Neutrophil (primary cell): ENCODE measurements at regions not wholly inside any gene's neighbourhood (a gene's known extent, or its start where the extent isn't known, plus 50 kb on each side); places are given as distances from the start of the nearest gene placed in this dataset.

Experiments
- H3K27ac ChIP-seq: fragments of 200-600 bp; sonication (generic); 2 replicates; pipeline ENCODE4 v1.5.1; 2016; ENCODE audit warnings: mild to moderate bottlenecking, moderate library complexity
- H3K27me3 ChIP-seq: fragments of 200-600 bp; sonication (generic); 2 replicates; pipeline ENCODE4 v1.6.0; 2016; ENCODE audit warnings: mild to moderate bottlenecking
- H3K36me3 ChIP-seq: fragments of 200-600 bp; sonication (generic); 2 replicates; pipeline ENCODE4 v1.5.1; 2017
- H3K4me1 ChIP-seq, 2 experiments: fragments of 200-600 bp in 1 of 2; sonication (generic) in 1 of 2; 1 replicate in 1 of 2; 2 replicates in 1 of 2; pipeline versions ENCODE4 v1.5.1 to v1.6.1; 2013 to 2016; ENCODE audit warnings: low read depth in 1 of 2, low read length in 1 of 2, mild to moderate bottlenecking in 1 of 2, moderate library complexity in 1 of 2; ENCODE audit not compliant: control insufficient read depth in 1 of 2, insufficient read depth in 1 of 2
- H3K4me3 ChIP-seq, 2 experiments: fragments of 200-600 bp in 1 of 2; sonication (generic) in 1 of 2; 1 replicate in 1 of 2; 2 replicates in 1 of 2; pipeline ENCODE4 v1.5.1; 2013 to 2016; ENCODE audit warnings: low read depth in 1 of 2, low read length in 1 of 2, mild to moderate bottlenecking in 1 of 2, moderate library complexity in 1 of 2
- H3K9me3 ChIP-seq: fragments of 200-600 bp; sonication (generic); 2 replicates; pipeline ENCODE4 v1.5.1; 2016
- TF ChIP-seq, protein P1 (sequence below): fragments of 200-600 bp; sonication (generic); IDR thresholded peaks from 2 replicates; pipeline ENCODE4 v1.5.1; 2016; ENCODE audit warnings: antibody characterized with exemption

DNA sequence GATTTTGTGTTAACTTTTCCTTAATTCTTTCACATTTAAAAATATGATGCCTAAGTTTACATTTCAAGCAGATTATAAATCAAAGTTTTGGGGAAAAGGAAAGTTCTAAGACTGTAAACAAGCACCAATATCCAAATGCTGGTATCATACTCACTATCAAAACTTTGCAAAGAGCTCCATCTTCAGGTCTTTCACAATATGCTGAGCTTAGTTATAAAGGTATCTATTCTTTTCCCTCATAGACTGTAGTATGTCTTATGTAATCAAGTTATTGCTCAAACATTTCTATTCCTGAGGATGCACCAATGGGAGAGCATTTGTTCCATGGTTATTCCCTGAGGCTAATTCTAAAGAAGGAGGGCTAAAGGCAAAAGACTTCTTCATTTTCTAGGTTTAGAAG, 207.9 kb upstream of the FAM241A start:
- Histone ChIP-seq H3K9me3 (no peaks in the 10 kb centered on the region), H3K4me3 (no peak overlapping the region), H3K27me3 (peaks cover 20% of the 10 kb centered on the region), H3K4me1 (no peaks in the 10 kb centered on the region), H3K36me3 (no peaks in the 10 kb centered on the region), H3K27ac (no peak overlapping the region)
- TF ChIP-seq, protein P1, sequence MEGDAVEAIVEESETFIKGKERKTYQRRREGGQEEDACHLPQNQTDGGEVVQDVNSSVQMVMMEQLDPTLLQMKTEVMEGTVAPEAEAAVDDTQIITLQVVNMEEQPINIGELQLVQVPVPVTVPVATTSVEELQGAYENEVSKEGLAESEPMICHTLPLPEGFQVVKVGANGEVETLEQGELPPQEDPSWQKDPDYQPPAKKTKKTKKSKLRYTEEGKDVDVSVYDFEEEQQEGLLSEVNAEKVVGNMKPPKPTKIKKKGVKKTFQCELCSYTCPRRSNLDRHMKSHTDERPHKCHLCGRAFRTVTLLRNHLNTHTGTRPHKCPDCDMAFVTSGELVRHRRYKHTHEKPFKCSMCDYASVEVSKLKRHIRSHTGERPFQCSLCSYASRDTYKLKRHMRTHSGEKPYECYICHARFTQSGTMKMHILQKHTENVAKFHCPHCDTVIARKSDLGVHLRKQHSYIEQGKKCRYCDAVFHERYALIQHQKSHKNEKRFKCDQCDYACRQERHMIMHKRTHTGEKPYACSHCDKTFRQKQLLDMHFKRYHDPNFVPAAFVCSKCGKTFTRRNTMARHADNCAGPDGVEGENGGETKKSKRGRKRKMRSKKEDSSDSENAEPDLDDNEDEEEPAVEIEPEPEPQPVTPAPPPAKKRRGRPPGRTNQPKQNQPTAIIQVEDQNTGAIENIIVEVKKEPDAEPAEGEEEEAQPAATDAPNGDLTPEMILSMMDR, result no peak

DNA sequence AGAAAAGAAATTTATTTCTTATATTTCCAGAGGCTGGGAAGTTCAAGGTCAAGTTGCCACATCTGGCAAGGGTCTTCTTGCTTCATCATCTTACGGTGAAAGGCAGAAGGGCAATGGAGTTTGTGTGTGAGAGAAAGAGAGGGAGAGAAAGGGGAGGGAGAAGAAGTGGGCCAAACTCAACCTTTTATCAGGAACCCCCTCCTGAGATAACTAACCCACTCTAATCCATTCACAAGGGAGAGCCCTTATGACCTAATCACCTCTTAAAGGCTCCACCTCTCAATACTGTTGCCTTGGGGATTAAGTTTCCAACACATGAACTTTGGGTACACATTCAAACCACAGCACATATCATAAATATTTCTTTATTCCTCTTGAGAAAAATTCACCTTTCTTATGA, 203.3 kb upstream of the FAM241A start:
- no peak overlapping the region for H3K27ac ChIP-seq
- no peaks in the 10 kb centered on the region for H3K4me1 ChIP-seq
- H3K36me3 ChIP-seq, result no peaks in the 10 kb centered on the region
- H3K9me3 ChIP-seq, result no peaks in the 10 kb centered on the region
- TF ChIP-seq, protein P1, result no peak
- H3K4me3 ChIP-seq, result no peak overlapping the region
- H3K27me3 ChIP-seq, result no peaks in the 10 kb centered on the region

- Histone ChIP-seq H3K27me3 (no peaks in the 10 kb centered on the region), H3K36me3 (no peaks in the 10 kb centered on the region)
- TF ChIP-seq, protein P1, result no peak
Measured at GRCh38 chr4:111943796-111944203, 201.5 kb upstream of the FAM241A start.

GRCh38 chr4:111945014-111945413, 200.2 kb upstream of the FAM241A start:
- Histone ChIP-seq H3K27ac (no peak overlapping the region), H3K27me3 (no peaks in the 10 kb centered on the region), H3K4me1 (no peaks in the 10 kb centered on the region), H3K9me3 (no peaks in the 10 kb centered on the region), H3K36me3 (no peaks in the 10 kb centered on the region), H3K4me3 (no peak overlapping the region)
- TF ChIP-seq, protein P1, result no peak

More at GRCh38 chr4:111943796-111944203, 201.5 kb upstream of the FAM241A start:
- Histone ChIP-seq H3K4me1 (no peaks in the 10 kb centered on the region), H3K4me3 (no peak overlapping the region), H3K27ac (no peak overlapping the region), H3K9me3 (no peaks in the 10 kb centered on the region)

- Histone ChIP-seq H3K9me3 (no peaks in the 10 kb centered on the region), H3K4me1 (no peaks in the 10 kb centered on the region), H3K27me3 (no peaks in the 10 kb centered on the region), H3K27ac (no peak overlapping the region), H3K36me3 (no peaks in the 10 kb centered on the region), H3K4me3 (no peak overlapping the region)
- TF ChIP-seq, protein P1, result no peak
Measured at GRCh38 chr4:111946800-111947199, 198.5 kb upstream of the FAM241A start.

- Histone ChIP-seq H3K4me3 (no peak overlapping the region), H3K36me3 (no peaks in the 10 kb centered on the region), H3K27me3 (no peaks in the 10 kb centered on the region), H3K4me1 (no peaks in the 10 kb centered on the region), H3K9me3 (no peaks in the 10 kb centered on the region), H3K27ac (no peak overlapping the region)
- TF ChIP-seq, protein P1, result no peak
Measured at GRCh38 chr4:111952688-111953087, 192.6 kb upstream of the FAM241A start.
